A673 (cell line): ENCODE measurements at regions not wholly inside any gene's neighbourhood (a gene's known extent, or its start where the extent isn't known, plus 50 kb on each side); places are given as distances from the start of the nearest gene placed in this dataset.

Experiments
- BruUV-seq: library from RNA; stranded (reverse); fragments of 400-500 nt; replicated peaks from 2 replicates; lab custom pipeline; 2021; lab: Mats Ljungman, UMichigan
- CTCF ChIA-PET: fragments of 300-600 bp; sonication (Branson Sonifier 250); formaldehyde crosslinking; loops from one replicate; lab custom pipeline; 2022; ENCODE audit warnings: antibody characterized with exemption; lab: Charles Lee
- POLR2A ChIA-PET: fragments of 300-600 bp; sonication (Branson Sonifier 250); formaldehyde crosslinking; loops from one replicate; lab custom pipeline; 2022; ENCODE audit warnings: antibody characterized with exemption; ENCODE audit not compliant: low non-redundant PET; lab: Charles Lee
- DNase-seq: peaks from one replicate; pipeline ENCODE4 v3.0.0-alpha.2; 2015; ENCODE audit warnings: low spot score
- H3K27ac ChIP-seq: fragments of 200-600 bp; sonication (generic); 2 replicates; pipeline ENCODE4 v1.5.1; 2016; ENCODE audit warnings: mixed run types, low read depth, mild to moderate bottlenecking, mixed read lengths, antibody characterized with exemption, low read length; ENCODE audit not compliant: poor library complexity, severe bottlenecking
- H3K27me3 ChIP-seq: fragments of 200-600 bp; sonication (generic); replicated peaks from 2 replicates; pipeline ENCODE4 v1.6.1; 2017; ENCODE audit warnings: mixed run types, low read depth, mild to moderate bottlenecking, mixed read lengths, antibody characterized with exemption, low read length; ENCODE audit not compliant: insufficient read depth, poor library complexity
- H3K36me3 ChIP-seq: fragments of 200-600 bp; sonication (generic); 2 replicates; pipeline ENCODE4 v1.6.1; 2016; ENCODE audit warnings: mixed run types, mild to moderate bottlenecking, mixed read lengths, antibody characterized with exemption, low read length; ENCODE audit not compliant: insufficient read depth, poor library complexity, severe bottlenecking
- H3K4me1 ChIP-seq: fragments of 200-600 bp; sonication (generic); 2 replicates; pipeline ENCODE4 v1.6.1; 2017; ENCODE audit warnings: mixed run types, mild to moderate bottlenecking, mixed read lengths, antibody characterized with exemption, low read length; ENCODE audit not compliant: insufficient read depth, poor library complexity, severe bottlenecking
- H3K4me3 ChIP-seq: fragments of 200-600 bp; sonication (generic); 2 replicates; pipeline ENCODE4 v1.5.1; 2016; ENCODE audit warnings: low read depth, mixed run types, mild to moderate bottlenecking, mixed read lengths, low read length; ENCODE audit not compliant: poor library complexity, severe bottlenecking
- H3K9me3 ChIP-seq: fragments of 200-600 bp; sonication (generic); 2 replicates; pipeline ENCODE4 v1.6.1; 2016; ENCODE audit warnings: mixed run types, low read depth, mild to moderate bottlenecking, mixed read lengths, antibody characterized with exemption, low read length; ENCODE audit not compliant: poor library complexity, severe bottlenecking
- CTCF ChIP-seq: fragments of 300-800, 200-600 bp; sonication (generic); conservative IDR thresholded peaks from 2 replicates; pipeline ENCODE4 v1.5.1; 2017; ENCODE audit warnings: low read depth, mild to moderate bottlenecking, antibody characterized with exemption, low read length, moderate library complexity, mixed read lengths
- EZH2 ChIP-seq: fragments of 200-600 bp; sonication (generic); IDR thresholded peaks from 2 replicates; pipeline ENCODE4 v1.6.1; 2017; ENCODE audit warnings: borderline replicate concordance, low read depth, mild to moderate bottlenecking, mixed read lengths, antibody characterized with exemption, low read length; ENCODE audit not compliant: poor library complexity, severe bottlenecking
- intact Hi-C: fragments of 100-400 bp; cut with micrococcal nuclease; formaldehyde crosslinking; loops from one replicate; pipeline ENCODE4 v1.10.0; 2022; ENCODE audit not compliant: unreplicated experiment

GRCh38 chr12:111297703-111298426, 71.0 kb downstream of the PHETA1 start:
- no peaks in the 10 kb centered on the region for H3K4me1 ChIP-seq
- intact Hi-C loops: loop anchor here (2.0 to 5.0 kb wide), 4 partner anchors 146 to 403 kb away; no protein-coding TSS in a partner anchor
- TF ChIP-seq CTCF (no peak), EZH2 (no peak)
- H3K36me3 ChIP-seq: no peaks in the 10 kb centered on the region
- ChIA-PET CTCF (interaction anchor here (0.6 to 1.6 kb wide), 5 partner anchors 149 to 360 kb away, joined by 3 to 7 read pairs (median 5); no protein-coding TSS in a partner anchor), POLR2A (no interaction called here)
- H3K27ac ChIP-seq: no peak overlapping the region
- H3K9me3 ChIP-seq: no peaks in the 10 kb centered on the region
- BruUV-seq: no TSS peak
- H3K4me3 ChIP-seq: no peak overlapping the region
- no peak for DNase-seq
- no peaks in the 10 kb centered on the region for H3K27me3 ChIP-seq

- ChIA-PET CTCF (no interaction called here), POLR2A (no interaction called here)
- Histone ChIP-seq H3K9me3 (no peaks in the 10 kb centered on the region), H3K27ac (no peak overlapping the region), H3K4me1 (no peaks in the 10 kb centered on the region), H3K4me3 (no peak overlapping the region), H3K27me3 (no peaks in the 10 kb centered on the region), H3K36me3 (no peaks in the 10 kb centered on the region)
- TF ChIP-seq EZH2: no peak
- no peak for TF ChIP-seq CTCF
- BruUV-seq: no TSS peak
- intact Hi-C loops: loop anchor here (5.0 kb wide), 2 partner anchors 145 to 275 kb away; no protein-coding TSS in a partner anchor
- no peak for DNase-seq
These were observed 71.9 kb downstream of the PHETA1 start for GRCh38 chr12:111296906-111297463.

- CTCF ChIA-PET: no interaction called here
- Histone ChIP-seq H3K4me3 (no peak overlapping the region), H3K27me3 (no peaks in the 10 kb centered on the region), H3K4me1 (no peaks in the 10 kb centered on the region), H3K27ac (no peak overlapping the region), H3K9me3 (no peaks in the 10 kb centered on the region), H3K36me3 (no peaks in the 10 kb centered on the region)
- TF ChIP-seq CTCF: no peak
- no peak for TF ChIP-seq EZH2
- no peak for DNase-seq
- no TSS peak for BruUV-seq
- intact Hi-C loops: loop anchor here (5.0 kb wide), 2 partner anchors 143 to 273 kb away; no protein-coding TSS in a partner anchor
- POLR2A ChIA-PET: no interaction called here
These were observed 73.7 kb downstream of the PHETA1 start for GRCh38 chr12:111295176-111295575.
